ENCODE measurements at regions not wholly inside any gene's neighbourhood (a gene's known extent, or its start where the extent isn't known, plus 50 kb on each side); places are given as distances from the start of the nearest gene placed in this dataset.

- H3K36me3 ChIP-seq (ENCODE audit: low read depth) = no peaks in the 10 kb centered on the region
- DNase-seq (ENCODE audit: low spot score) = no peak
- no peak overlapping the region for H3K4me3 ChIP-seq (ENCODE audit: severe bottlenecking)
- H3K27ac ChIP-seq (ENCODE audit: poor library complexity, severe bottlenecking) = no peak overlapping the region
- H3K27me3 ChIP-seq (ENCODE audit: insufficient read depth, poor library complexity, severe bottlenecking) = no peaks in the 10 kb centered on the region
- no peaks in the 10 kb centered on the region for H3K9me3 ChIP-seq (ENCODE audit: severe bottlenecking)
- TF ChIP-seq CTCF (IDR thresholded peaks at IDR 0.05; ENCODE audit: poor library complexity, severe bottlenecking) = no peak
- H3K4me1 ChIP-seq (ENCODE audit: insufficient read depth, poor library complexity, severe bottlenecking) = no peaks in the 10 kb centered on the region
- ATAC-seq (ENCODE audit: low read depth) = no peak
Measured at GRCh38 chr2:155830817-155831579, 501.5 kb downstream of the NR4A2 start.

GRCh38 chr2:155830351-155830750, 502.2 kb downstream of the NR4A2 start:
- no peak for TF ChIP-seq CTCF (IDR thresholded peaks at IDR 0.05; ENCODE audit: poor library complexity, severe bottlenecking)
- no peak for ATAC-seq (ENCODE audit: low read depth)
- no peak for DNase-seq (ENCODE audit: low spot score)
- Histone ChIP-seq H3K9me3 (ENCODE audit: severe bottlenecking) (no peaks in the 10 kb centered on the region), H3K27me3 (ENCODE audit: insufficient read depth, poor library complexity, severe bottlenecking) (no peaks in the 10 kb centered on the region), H3K4me3 (ENCODE audit: severe bottlenecking) (no peak overlapping the region), H3K27ac (ENCODE audit: poor library complexity, severe bottlenecking) (no peak overlapping the region), H3K4me1 (ENCODE audit: insufficient read depth, poor library complexity, severe bottlenecking) (no peaks in the 10 kb centered on the region), H3K36me3 (ENCODE audit: low read depth) (no peaks in the 10 kb centered on the region)

GRCh38 chr2:155825876-155826275, 506.6 kb downstream of the NR4A2 start:
- H3K9me3 ChIP-seq (ENCODE audit: severe bottlenecking) = no peaks in the 10 kb centered on the region
- no peaks in the 10 kb centered on the region for H3K4me1 ChIP-seq (ENCODE audit: insufficient read depth, poor library complexity, severe bottlenecking)
- ATAC-seq (ENCODE audit: low read depth) (no peak), DNase-seq (ENCODE audit: low spot score) (no peak)
- no peaks in the 10 kb centered on the region for H3K27me3 ChIP-seq (ENCODE audit: insufficient read depth, poor library complexity, severe bottlenecking)
- H3K27ac ChIP-seq (ENCODE audit: poor library complexity, severe bottlenecking) = no peak overlapping the region
- no peak overlapping the region for H3K4me3 ChIP-seq (ENCODE audit: severe bottlenecking)
- TF ChIP-seq CTCF (IDR thresholded peaks at IDR 0.05; ENCODE audit: poor library complexity, severe bottlenecking) = no peak
- no peaks in the 10 kb centered on the region for H3K36me3 ChIP-seq (ENCODE audit: low read depth)

- Histone ChIP-seq H3K27ac (ENCODE audit: poor library complexity, severe bottlenecking) (no peak overlapping the region), H3K4me3 (ENCODE audit: severe bottlenecking) (no peak overlapping the region), H3K36me3 (ENCODE audit: low read depth) (no peaks in the 10 kb centered on the region), H3K4me1 (ENCODE audit: insufficient read depth, poor library complexity, severe bottlenecking) (no peaks in the 10 kb centered on the region), H3K9me3 (ENCODE audit: severe bottlenecking) (no peaks in the 10 kb centered on the region), H3K27me3 (ENCODE audit: insufficient read depth, poor library complexity, severe bottlenecking) (no peaks in the 10 kb centered on the region)
- ATAC-seq (ENCODE audit: low read depth) (peak; percentile 55), DNase-seq (ENCODE audit: low spot score) (no peak)
- TF ChIP-seq CTCF (IDR thresholded peaks at IDR 0.05; ENCODE audit: poor library complexity, severe bottlenecking) = peak; percentile 28
Measured at GRCh38 chr2:155815851-155816250, 516.7 kb downstream of the NR4A2 start.

GRCh38 chr2:155815275-155815674, 517.2 kb downstream of the NR4A2 start:
- H3K4me3 ChIP-seq (ENCODE audit: severe bottlenecking) = no peak overlapping the region
- H3K9me3 ChIP-seq (ENCODE audit: severe bottlenecking) = no peaks in the 10 kb centered on the region
- H3K27ac ChIP-seq (ENCODE audit: poor library complexity, severe bottlenecking) = no peak overlapping the region
- no peaks in the 10 kb centered on the region for H3K36me3 ChIP-seq (ENCODE audit: low read depth)
- DNase-seq (ENCODE audit: low spot score) = no peak
- H3K27me3 ChIP-seq (ENCODE audit: insufficient read depth, poor library complexity, severe bottlenecking) = no peaks in the 10 kb centered on the region
- no peak for TF ChIP-seq CTCF (IDR thresholded peaks at IDR 0.05; ENCODE audit: poor library complexity, severe bottlenecking)
- no peaks in the 10 kb centered on the region for H3K4me1 ChIP-seq (ENCODE audit: insufficient read depth, poor library complexity, severe bottlenecking)
- no peak for ATAC-seq (ENCODE audit: low read depth)
